HL-60 (cell line): ENCODE measurements at regions not wholly inside any gene's neighbourhood (a gene's known extent, or its start where the extent isn't known, plus 50 kb on each side); places are given as distances from the start of the nearest gene placed in this dataset.

Source experiments
- GABPA ChIP-seq: IDR thresholded peaks from 2 replicates; pipeline ENCODE4 v1.6.1; 2012; ENCODE audit warnings: low read depth
- POLR2AphosphoS5 ChIP-seq: IDR thresholded peaks from 2 replicates; pipeline ENCODE4 v1.6.1; 2012; ENCODE audit warnings: low read depth
- TF ChIP-seq, protein P1 (sequence below): IDR thresholded peaks from one replicate; pipeline ENCODE4 v1.5.1; 2011; ENCODE audit warnings: low read length, control low read depth, inconsistent platforms; ENCODE audit not compliant: insufficient read depth
- TF ChIP-seq, protein P2 (sequence below): IDR thresholded peaks from 2 replicates; pipeline ENCODE4 v1.6.1; 2012; ENCODE audit warnings: low read depth; ENCODE audit not compliant: insufficient replicate concordance

DNA sequence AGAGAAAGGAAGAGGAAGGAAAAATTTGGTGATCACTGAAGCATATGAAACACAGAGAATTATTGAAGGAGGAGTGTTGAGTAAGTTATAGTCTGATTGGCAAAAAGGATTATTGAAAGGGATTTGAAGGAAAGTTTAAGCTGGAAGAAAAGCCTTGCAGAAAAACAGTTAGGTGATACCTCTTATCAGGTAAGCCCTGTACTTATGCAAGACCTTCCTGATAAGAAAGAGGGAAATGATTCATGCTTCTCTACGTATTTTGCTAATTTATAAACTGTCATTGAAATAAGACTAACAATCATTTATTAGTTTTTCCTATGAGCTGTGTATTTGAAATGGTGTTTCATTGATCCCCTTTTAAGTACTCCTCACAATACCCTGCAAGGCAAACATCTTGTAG lies 793.9 kb upstream of the NRXN1 start:
- TF ChIP-seq, protein P1, sequence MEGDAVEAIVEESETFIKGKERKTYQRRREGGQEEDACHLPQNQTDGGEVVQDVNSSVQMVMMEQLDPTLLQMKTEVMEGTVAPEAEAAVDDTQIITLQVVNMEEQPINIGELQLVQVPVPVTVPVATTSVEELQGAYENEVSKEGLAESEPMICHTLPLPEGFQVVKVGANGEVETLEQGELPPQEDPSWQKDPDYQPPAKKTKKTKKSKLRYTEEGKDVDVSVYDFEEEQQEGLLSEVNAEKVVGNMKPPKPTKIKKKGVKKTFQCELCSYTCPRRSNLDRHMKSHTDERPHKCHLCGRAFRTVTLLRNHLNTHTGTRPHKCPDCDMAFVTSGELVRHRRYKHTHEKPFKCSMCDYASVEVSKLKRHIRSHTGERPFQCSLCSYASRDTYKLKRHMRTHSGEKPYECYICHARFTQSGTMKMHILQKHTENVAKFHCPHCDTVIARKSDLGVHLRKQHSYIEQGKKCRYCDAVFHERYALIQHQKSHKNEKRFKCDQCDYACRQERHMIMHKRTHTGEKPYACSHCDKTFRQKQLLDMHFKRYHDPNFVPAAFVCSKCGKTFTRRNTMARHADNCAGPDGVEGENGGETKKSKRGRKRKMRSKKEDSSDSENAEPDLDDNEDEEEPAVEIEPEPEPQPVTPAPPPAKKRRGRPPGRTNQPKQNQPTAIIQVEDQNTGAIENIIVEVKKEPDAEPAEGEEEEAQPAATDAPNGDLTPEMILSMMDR, result no peak
- TF ChIP-seq POLR2AphosphoS5 (no peak), GABPA (no peak)
- TF ChIP-seq, protein P2, sequence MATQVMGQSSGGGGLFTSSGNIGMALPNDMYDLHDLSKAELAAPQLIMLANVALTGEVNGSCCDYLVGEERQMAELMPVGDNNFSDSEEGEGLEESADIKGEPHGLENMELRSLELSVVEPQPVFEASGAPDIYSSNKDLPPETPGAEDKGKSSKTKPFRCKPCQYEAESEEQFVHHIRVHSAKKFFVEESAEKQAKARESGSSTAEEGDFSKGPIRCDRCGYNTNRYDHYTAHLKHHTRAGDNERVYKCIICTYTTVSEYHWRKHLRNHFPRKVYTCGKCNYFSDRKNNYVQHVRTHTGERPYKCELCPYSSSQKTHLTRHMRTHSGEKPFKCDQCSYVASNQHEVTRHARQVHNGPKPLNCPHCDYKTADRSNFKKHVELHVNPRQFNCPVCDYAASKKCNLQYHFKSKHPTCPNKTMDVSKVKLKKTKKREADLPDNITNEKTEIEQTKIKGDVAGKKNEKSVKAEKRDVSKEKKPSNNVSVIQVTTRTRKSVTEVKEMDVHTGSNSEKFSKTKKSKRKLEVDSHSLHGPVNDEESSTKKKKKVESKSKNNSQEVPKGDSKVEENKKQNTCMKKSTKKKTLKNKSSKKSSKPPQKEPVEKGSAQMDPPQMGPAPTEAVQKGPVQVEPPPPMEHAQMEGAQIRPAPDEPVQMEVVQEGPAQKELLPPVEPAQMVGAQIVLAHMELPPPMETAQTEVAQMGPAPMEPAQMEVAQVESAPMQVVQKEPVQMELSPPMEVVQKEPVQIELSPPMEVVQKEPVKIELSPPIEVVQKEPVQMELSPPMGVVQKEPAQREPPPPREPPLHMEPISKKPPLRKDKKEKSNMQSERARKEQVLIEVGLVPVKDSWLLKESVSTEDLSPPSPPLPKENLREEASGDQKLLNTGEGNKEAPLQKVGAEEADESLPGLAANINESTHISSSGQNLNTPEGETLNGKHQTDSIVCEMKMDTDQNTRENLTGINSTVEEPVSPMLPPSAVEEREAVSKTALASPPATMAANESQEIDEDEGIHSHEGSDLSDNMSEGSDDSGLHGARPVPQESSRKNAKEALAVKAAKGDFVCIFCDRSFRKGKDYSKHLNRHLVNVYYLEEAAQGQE, result no peak
